ENCODE measurements at regions not wholly inside any gene's neighbourhood (a gene's known extent, or its start where the extent isn't known, plus 50 kb on each side); places are given as distances from the start of the nearest gene placed in this dataset.
"Not testable (repeated sequence)": the region's sequence is repeated elsewhere in the genome, so short reads cannot be mapped to it uniquely, and the experiment has no call there.

GRCh38 chr10:36773652-36774051, 351.7 kb upstream of the ANKRD30A start:
- H3K36me3 ChIP-seq (ENCODE audit: insufficient read depth): no peaks in the 10 kb centered on the region
- H2AFZ ChIP-seq (ENCODE audit: low read depth): no peak overlapping the region
- H3K9ac ChIP-seq: no peak overlapping the region
- H3K27ac ChIP-seq: no peak overlapping the region
- no peaks in the 10 kb centered on the region for H4K20me1 ChIP-seq (ENCODE audit: insufficient read depth)
- H3K4me1 ChIP-seq (ENCODE audit: low read depth, poor library complexity, severe bottlenecking): no peaks in the 10 kb centered on the region
- no peak for TF ChIP-seq CTCF (conservative IDR thresholded peaks at IDR 0.05; ENCODE audit: low read depth, low read length)
- H3K27me3 ChIP-seq (ENCODE audit: insufficient read depth, low read depth): no peaks in the 10 kb centered on the region
- H3K4me2 ChIP-seq: no peak overlapping the region
- H3K4me3 ChIP-seq (IDR thresholded peaks at IDR 0.05; ENCODE audit: insufficient read depth, low read depth, low read length): no peak overlapping the region
- no peaks in the 10 kb centered on the region for H3K79me2 ChIP-seq (ENCODE audit: insufficient read depth, low read depth)

GRCh38 chr10:36771725-36772124, 353.7 kb upstream of the ANKRD30A start:
- H3K4me3 ChIP-seq (IDR thresholded peaks at IDR 0.05; ENCODE audit: insufficient read depth, low read depth, low read length): no peak overlapping the region
- no peak overlapping the region for H3K9ac ChIP-seq
- TF ChIP-seq CTCF (conservative IDR thresholded peaks at IDR 0.05; ENCODE audit: low read depth, low read length): no peak
- H3K27me3 ChIP-seq (ENCODE audit: insufficient read depth, low read depth): no peaks in the 10 kb centered on the region
- no peaks in the 10 kb centered on the region for H3K36me3 ChIP-seq (ENCODE audit: insufficient read depth)
- H3K27ac ChIP-seq: no peak overlapping the region
- H3K79me2 ChIP-seq (ENCODE audit: insufficient read depth, low read depth): no peaks in the 10 kb centered on the region
- H3K4me2 ChIP-seq: no peak overlapping the region
- H4K20me1 ChIP-seq (ENCODE audit: insufficient read depth): no peaks in the 10 kb centered on the region
- H2AFZ ChIP-seq (ENCODE audit: low read depth): no peak overlapping the region
- H3K4me1 ChIP-seq (ENCODE audit: low read depth, poor library complexity, severe bottlenecking): no peaks in the 10 kb centered on the region

DNA sequence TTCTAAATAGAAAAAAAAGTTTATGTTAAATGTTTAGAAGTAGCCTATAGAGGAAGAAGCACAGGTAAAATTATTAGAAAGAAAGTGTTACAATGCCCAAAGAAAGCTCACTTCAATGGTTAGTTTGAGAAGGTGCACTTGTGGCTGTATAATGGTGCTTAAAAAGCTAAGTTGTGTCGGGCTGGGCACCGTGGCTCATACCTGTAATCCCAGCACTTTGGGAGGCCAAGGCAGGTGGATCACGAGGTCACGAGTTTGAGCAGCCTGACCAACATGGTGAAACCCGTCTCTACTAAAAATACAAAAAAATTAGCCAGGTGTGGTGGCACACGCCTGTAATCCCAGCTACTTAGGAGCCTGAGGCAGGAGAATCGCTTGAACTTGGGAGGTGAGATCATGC, 355.7 kb upstream of the ANKRD30A start:
- not testable (repeated sequence) for H3K27ac ChIP-seq; H3K4me2 ChIP-seq; H3K79me2 ChIP-seq (ENCODE audit: insufficient read depth, low read depth); H3K9ac ChIP-seq; H3K36me3 ChIP-seq (ENCODE audit: insufficient read depth); H3K27me3 ChIP-seq (ENCODE audit: insufficient read depth, low read depth); H4K20me1 ChIP-seq (ENCODE audit: insufficient read depth); H2AFZ ChIP-seq (ENCODE audit: low read depth); H3K4me1 ChIP-seq (ENCODE audit: low read depth, poor library complexity, severe bottlenecking); H3K4me3 ChIP-seq (IDR thresholded peaks at IDR 0.05; ENCODE audit: insufficient read depth, low read depth, low read length)

DNA sequence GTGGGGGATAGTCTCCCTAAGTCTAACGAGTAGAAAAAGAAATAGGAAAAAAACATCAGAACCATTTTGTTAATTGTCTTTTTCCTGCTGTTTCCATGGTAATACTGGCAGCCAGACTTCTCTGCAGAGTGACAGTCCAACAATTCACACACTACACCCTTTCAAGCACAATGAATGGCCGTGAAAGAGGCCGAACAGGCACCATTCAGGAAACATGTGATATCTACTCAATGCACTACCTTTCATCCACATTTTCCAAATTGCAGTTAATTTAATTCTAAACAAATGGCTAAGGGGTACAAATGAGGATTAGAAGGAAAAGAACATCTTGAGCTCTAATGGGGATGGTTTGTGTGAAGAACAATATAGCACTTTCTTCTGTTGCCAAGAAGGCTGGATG, 358.5 kb upstream of the ANKRD30A start:
- Histone ChIP-seq H3K9ac (no peak overlapping the region), H3K27ac (no peak overlapping the region), H4K20me1 (ENCODE audit: insufficient read depth) (no peaks in the 10 kb centered on the region), H2AFZ (ENCODE audit: low read depth) (no peak overlapping the region), H3K36me3 (ENCODE audit: insufficient read depth) (no peaks in the 10 kb centered on the region), H3K79me2 (ENCODE audit: insufficient read depth, low read depth) (no peaks in the 10 kb centered on the region), H3K27me3 (ENCODE audit: insufficient read depth, low read depth) (no peaks in the 10 kb centered on the region), H3K4me2 (no peak overlapping the region), H3K4me3 (IDR thresholded peaks at IDR 0.05; ENCODE audit: insufficient read depth, low read depth, low read length) (no peak overlapping the region), H3K4me1 (ENCODE audit: low read depth, poor library complexity, severe bottlenecking) (no peaks in the 10 kb centered on the region)
- TF ChIP-seq CTCF (conservative IDR thresholded peaks at IDR 0.05; ENCODE audit: low read depth, low read length): no peak

GRCh38 chr10:36766415-36766810, 359.0 kb upstream of the ANKRD30A start:
- H3K79me2 ChIP-seq (ENCODE audit: insufficient read depth, low read depth): no peaks in the 10 kb centered on the region
- no peaks in the 10 kb centered on the region for H3K4me1 ChIP-seq (ENCODE audit: low read depth, poor library complexity, severe bottlenecking)
- no peak overlapping the region for H3K27ac ChIP-seq
- H3K27me3 ChIP-seq (ENCODE audit: insufficient read depth, low read depth): no peaks in the 10 kb centered on the region
- H3K36me3 ChIP-seq (ENCODE audit: insufficient read depth): no peaks in the 10 kb centered on the region
- no peak overlapping the region for H3K4me2 ChIP-seq
- H4K20me1 ChIP-seq (ENCODE audit: insufficient read depth): no peaks in the 10 kb centered on the region
- no peak for TF ChIP-seq CTCF (conservative IDR thresholded peaks at IDR 0.05; ENCODE audit: low read depth, low read length)
- no peak overlapping the region for H2AFZ ChIP-seq (ENCODE audit: low read depth)
- no peak overlapping the region for H3K9ac ChIP-seq
- no peak overlapping the region for H3K4me3 ChIP-seq (IDR thresholded peaks at IDR 0.05; ENCODE audit: insufficient read depth, low read depth, low read length)

Data from KMS-11 (cell line).